Pulmonary artery endothelial cell (primary cell): ENCODE measurements at regions not wholly inside any gene's neighbourhood (a gene's known extent, or its start where the extent isn't known, plus 50 kb on each side); places are given as distances from the start of the nearest gene placed in this dataset.
"Not testable (repeated sequence)": the region's sequence is repeated elsewhere in the genome, so short reads cannot be mapped to it uniquely, and the experiment has no call there.

Experiments used
- DNase-seq: peaks from one replicate; pipeline ENCODE4 v3.0.0-alpha.2; 2011; ENCODE audit warnings: low read depth, low spot score

DNA sequence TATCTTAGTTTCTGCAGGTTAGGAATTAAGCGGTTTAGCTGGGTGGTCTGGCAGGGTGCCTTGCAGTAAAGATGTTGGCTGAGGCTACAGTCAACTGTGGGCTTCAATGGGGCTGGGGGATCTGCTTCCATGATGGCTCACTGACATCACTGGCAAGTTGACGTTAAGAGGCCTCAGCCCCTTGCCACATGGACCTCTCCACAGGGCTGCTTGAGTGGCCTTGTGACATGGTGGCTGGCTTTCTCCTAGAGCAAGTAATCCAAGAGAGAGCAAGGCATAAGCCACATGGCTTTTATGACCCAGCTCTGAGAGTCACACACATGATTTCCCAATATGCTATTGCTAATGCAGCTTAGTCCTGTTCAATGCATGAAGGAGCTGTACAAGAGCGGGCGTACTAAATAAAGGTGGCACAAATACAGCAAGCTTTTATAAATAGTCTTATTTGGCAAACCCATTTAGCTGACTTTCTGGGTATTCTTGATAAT lies 109.1 kb downstream of the SEPTIN7 start:
- DNase-seq = no peak

DNA sequence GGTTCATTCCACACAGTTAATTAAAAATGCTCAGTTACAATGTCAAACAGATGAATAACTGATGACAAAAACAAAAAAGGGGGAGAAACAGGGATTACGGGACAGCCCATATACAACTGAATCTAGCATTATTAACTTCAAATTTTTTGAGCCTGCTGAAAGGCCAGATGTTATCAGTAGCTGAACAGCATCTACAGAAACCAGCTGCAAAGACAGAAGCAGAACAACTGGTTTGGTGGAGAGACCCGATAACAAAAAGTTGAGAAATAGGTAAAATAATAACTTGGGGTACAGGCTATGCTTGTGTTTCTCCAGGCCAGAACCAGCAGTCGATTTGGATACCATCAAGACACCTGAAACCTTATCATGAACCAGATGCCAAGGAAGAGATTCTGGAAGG lies 109.8 kb downstream of the SEPTIN7 start:
- DNase-seq = not testable (repeated sequence)

DNA sequence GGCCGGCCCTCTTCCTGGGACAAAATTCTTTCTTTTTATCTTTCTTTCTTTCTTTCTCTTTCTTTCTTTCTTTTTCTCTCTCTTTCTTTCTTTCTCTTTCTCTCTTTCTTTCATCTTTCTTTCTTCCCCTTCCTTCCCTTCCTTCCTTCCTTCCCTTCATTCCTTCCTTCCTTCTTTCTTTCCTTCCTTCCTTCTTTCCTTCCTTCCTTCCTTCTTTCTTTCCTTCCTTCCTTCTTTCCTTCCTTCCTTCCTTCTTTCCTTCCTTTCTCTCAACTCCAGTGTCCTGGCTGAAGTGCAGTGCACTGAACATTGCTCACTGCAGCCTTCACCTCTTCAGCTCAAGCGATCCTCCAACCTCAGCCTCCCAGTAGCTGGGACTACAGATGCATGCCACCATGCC lies 112.5 kb downstream of the SEPTIN7 start:
- DNase-seq = not testable (repeated sequence)

DNA sequence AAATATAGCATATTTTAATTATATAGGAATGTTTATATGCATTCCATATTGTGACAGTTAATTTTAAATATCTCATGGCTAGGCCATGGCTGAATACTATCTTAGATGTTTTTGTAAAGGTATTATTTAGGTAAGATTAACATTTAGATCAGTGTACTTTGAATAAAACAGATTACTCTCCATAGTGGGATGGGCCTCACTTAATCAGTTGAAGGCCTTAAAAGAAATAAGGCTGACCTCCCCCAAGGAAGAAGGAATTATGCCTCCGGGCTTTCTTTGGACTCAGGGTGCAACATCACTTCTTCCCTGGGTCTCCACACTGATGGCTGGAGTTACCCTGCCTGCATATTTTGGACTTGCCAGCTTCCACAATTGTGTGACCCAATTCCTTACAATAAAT lies 113.4 kb downstream of the SEPTIN7 start:
- not testable (repeated sequence) for DNase-seq

DNA sequence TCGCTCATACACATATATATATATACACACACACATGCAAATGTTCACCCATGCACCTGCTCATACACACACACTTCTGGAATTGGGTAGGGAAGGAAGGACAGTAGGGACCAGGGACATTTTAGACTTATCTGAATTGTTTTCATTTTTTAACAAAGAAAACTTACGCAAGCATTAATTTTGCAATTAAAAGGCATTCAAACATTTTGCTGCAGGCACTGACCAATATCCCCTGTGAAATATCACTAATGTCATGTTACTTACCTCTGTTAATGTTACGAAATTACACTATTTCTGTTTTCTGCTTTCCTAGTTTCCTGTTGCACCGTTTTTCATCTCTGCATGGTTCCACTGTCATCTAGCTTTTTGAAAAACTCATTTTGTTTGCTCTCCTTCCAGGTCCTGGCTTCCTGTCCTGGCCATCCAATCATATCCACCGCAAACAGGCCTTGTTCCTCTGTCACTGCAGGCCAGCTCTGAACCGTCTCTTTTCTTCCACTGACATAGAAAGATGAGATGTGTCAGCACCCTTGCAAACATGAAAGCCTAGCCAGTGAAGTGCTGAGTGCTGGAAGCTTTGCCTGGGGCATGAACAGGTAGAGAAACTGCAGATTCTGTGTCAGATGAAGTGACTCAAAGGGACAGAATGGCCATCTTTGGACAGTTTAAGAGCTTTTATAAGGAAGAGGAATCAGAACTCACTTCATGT lies 114.5 kb downstream of the SEPTIN7 start:
- not testable (repeated sequence) for DNase-seq

DNA sequence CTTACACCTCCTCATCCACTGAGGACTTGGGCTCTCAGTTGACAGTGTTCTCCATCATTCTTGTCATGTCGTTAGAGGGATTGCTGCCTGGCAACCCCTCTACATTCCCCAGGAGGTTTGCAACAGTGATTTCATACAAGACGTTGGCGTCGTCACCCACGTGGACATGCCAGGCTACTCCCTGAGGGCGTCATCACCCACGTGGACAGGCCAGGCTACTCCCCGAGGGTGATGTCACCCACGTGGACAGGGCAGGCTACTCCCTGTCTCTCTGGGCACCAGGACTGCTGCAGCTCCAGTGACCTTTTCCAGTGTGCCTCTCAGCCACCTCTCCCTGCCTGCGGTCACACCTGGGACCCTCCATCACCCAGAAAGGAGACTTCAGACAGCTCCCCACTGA lies 117.4 kb downstream of the SEPTIN7 start:
- DNase-seq = not testable (repeated sequence)

DNA sequence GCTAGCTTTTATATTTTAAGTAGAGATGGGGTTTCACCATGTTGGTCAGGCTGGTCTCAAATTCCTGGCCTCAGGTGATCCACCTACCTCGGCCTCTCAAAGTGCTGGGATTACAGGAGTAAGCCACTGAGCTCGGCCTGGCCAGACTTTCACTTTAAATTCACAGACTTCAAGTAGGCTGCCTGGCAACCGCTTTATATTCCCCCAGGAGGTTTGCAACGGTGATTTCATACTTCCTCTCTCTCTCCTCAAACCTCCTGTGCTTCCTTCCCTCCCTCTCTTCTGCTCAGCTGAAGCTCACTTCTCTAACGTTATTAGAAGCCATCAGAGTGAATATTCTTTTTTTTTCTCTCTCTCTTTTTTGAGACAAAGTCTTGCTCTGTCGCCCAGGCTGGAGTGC lies 118.8 kb downstream of the SEPTIN7 start:
- DNase-seq = not testable (repeated sequence)

DNA sequence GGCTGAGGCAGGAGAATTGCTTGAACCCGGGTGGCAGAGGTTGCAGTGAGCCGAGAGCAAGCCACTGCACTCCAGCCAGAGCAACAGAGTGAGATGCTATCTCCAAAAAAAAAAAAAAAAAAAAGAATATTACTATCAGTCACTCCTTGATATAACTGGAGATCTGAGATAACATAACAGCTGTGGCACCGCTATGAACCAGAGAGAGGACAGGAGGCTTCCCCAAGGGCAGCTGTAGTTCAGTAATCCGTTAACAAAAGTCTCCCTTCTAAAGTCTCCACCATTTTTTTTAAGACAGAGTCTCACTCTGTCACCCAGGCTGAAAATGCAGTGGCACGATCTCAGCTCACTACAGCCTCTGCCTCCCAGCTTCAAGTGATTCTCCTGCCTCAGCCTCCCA lies 120.5 kb downstream of the SEPTIN7 start:
- DNase-seq = not testable (repeated sequence)

DNA sequence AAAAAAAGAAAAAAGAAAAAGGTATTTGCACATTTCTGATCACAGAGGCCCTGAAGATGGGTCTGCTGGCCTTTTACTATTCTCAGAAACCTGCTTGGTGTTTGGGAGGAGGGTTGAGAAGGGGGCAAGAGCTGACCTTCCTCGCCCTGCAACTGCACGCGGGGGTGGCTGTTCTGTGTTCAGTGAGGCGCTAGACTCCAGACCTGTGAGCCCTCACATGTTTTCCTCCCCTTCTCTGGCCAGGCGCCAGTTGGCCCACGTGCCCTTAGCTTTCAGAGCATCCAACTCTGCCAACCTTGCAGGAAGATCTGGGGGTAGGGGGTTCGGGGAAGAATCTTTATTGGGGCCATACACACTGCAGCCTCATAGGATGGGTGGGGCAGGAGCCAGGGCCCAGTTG lies 123.8 kb downstream of the SEPTIN7 start:
- DNase-seq = not testable (repeated sequence)

DNA sequence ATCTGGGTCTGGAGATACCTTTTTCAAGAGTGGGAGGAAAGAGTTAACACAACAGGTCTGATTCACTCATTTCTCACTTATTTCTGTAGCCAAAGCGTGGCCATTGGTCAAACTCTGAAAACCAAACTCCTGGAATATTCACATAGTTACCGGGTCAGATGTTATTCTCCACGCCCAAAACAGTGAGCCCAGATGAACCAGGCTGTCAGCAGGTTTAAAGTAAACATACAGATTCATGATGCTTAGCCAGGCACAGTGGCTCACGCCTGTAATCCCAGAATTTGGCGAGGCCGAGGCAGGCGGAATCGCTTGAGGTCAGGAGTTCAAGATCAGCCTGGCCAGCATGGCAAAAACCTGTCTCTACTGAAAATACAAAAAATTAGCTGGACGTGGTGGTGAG lies 126.1 kb downstream of the SEPTIN7 start:
- not testable (repeated sequence) for DNase-seq

DNA sequence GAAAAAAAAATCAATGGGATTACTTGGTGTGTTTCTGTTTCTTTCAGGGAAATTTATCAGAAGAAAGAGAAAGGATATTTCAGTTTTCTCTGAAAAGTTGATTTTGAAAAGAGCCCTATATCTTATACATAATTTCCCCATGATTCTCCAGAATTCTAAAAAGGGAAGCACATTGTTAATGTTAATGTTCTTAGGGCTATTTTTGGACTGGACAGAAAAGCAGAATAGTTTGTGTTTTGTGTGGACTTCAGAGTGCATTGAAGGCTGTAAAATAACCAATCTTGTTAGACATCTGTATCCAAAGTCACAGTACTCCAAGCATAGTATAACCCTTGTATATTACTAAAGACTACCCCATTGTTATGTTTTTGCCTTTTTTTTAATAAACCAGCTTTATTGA lies 130.3 kb downstream of the SEPTIN7 start:
- not testable (repeated sequence) for DNase-seq

DNA sequence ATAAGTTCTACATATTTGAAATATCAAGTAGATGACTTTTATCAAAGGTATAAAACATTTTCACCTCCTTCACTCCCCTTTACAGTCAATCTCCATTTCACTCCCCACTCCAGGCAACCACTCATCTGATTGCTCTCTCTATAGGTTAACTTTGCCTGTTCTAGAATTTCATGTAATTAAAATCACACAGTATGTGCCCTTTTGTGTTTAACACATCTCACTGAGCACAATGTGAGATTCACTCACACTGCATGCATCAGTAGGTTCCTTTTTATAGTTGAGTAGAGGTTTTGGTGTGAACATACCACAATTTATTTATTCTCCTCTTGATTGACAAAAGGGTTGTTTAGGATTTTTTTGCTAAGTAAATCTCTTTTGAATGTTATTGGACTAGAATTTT lies 130.7 kb downstream of the SEPTIN7 start:
- not testable (repeated sequence) for DNase-seq

DNA sequence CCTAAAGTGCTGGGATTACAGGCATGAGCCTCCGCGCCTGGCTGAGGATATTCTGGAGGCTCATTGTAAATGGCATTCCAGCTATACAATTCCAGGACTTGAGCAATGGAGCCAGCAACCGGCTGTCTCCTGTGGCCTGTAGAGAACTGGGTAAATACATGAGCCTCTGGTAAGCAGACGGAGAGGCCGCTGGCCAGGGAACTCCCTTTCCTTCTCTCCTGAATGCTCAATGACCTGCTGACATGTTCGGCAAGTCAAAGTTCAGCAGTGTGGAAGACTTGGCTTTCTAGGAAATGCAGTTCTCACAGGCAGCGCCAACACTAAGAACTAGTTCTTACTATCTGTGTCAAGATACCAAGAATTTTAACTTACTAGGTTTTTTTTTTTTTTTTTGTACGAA lies 139.8 kb downstream of the SEPTIN7 start:
- not testable (repeated sequence) for DNase-seq

DNA sequence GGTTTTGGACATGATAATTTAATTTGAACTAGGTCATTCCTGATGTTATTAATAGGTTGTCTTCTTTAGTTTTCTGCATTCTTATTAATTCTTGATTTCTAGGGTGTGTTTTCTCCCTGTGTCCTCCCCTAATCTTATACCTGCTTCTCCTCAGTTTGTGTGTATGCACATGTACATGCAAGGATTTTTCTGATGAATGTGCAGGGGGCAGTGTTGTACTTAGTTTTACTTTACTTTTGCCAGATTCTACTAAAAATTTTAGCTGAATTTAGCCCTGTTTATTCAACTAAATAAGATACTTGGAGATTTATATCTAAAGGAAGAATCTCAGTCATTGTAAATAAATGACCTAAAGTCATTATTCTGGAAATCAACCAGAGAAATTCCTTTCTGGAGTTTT lies 144.8 kb downstream of the SEPTIN7 start:
- not testable (repeated sequence) for DNase-seq

DNA sequence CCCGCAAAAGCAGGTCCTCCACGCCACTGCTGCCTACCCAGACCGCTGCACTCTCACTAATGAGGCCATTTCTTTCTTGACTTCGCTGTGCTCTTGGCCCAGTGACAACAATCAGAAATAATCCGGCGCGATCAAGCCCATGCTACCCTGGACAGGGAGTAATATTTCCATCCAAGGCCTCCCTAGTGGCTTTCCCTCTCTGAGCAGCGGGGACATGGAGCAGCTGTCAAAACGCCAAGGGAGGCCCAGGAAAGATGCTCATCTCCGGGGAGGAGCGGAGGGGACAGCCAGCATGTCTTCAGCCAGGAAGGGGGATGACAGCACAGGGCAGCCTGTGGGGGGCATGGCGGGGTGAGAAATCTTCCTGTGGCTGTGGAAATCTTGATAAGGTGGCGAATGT lies 154.9 kb downstream of the SEPTIN7 start:
- not testable (repeated sequence) for DNase-seq

DNA sequence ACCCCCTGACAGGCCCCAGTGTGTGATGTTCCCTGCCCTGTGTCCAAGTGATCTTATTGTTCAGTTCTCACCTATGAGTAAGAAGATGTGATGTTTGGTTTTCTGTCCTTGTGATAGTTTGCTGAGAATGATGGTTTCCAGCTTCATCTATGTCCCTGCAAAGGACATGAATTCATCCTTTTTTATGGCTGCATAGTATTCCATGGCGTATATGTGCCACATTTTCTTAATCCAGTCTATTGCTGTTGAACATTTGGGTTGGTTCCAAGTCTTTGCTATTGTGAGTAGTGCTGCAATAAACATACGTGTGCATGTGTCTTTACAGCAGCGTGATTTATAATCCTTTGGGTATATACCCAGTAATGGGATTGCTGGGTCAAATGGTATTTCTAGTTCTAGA lies 156.1 kb downstream of the SEPTIN7 start:
- not testable (repeated sequence) for DNase-seq

DNA sequence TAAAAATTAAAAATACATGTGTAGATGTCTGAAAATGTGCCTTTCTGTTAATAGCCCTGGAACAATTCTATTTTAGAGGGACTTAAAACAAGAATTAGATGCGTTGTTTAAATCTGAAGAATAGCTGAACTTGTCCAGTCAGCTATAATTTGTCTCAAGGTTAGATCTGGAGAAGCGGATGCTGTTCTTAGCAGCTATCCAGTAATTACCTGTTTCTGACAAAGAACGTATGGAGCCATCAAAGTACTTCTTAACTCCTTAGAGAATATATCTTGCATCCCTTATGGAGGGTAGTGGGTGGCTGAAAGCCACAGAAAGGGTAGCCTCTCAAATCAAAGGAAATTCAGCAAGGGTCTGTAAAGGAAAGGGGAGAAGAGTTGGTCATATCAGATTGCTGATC lies 160.4 kb downstream of the SEPTIN7 start:
- not testable (repeated sequence) for DNase-seq

DNA sequence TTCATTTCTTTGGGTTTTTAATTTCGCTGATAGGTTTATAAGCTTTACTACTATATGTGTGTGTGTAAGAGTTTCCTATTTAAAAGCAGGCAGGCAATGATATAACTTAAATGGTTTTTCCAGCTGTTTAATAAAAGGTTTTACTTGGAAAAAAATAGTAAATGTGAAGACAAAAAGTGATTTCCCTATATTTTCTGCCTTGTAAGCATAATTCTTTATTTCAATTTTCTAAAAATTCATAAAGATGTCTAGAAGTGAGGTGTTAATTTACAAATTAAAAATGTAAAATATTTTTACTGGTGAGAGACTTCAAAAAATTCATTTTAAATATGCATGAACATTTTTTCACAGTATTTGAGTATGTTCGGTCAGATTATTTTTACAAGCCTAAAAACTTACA lies 161.8 kb downstream of the SEPTIN7 start:
- DNase-seq = not testable (repeated sequence)

DNA sequence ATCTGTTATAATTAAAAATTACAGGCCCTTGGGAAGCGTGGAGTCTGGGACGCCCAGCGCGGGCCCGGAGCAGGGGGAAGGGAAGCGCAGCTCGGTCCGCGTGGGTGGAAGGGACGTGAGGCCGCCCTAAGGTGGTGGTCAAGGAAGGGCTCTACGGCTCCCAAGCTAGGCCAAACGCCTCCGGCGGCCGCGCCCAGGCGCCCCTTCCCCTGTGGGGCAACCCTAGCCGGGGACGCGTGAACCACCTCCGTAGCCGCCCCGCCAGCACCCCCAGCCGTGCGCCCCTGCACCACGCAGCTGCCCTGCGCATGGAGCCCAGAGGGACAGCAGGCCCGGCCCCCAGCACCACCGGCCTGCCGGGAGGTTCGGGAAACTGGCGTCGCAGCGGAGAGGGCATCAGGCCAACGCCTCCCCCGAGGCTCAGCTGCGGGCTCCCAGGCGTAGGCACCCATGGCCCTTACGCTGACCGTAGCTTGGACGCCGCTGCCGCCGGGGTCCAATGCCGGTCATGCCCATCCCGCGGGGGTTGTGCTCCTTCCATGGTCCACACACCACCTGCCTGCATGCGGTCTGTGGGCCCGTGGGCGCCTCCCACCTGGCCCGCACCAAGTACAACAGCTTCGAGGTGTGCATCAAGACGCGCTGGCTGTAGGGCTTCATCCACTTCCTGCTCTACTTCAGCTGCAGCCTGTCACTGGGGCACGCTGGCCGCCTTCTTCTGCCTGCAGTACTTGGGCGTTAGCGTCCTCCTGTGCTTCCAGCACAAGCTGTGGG lies 166.7 kb downstream of the SEPTIN7 start:
- no peak for DNase-seq

DNA sequence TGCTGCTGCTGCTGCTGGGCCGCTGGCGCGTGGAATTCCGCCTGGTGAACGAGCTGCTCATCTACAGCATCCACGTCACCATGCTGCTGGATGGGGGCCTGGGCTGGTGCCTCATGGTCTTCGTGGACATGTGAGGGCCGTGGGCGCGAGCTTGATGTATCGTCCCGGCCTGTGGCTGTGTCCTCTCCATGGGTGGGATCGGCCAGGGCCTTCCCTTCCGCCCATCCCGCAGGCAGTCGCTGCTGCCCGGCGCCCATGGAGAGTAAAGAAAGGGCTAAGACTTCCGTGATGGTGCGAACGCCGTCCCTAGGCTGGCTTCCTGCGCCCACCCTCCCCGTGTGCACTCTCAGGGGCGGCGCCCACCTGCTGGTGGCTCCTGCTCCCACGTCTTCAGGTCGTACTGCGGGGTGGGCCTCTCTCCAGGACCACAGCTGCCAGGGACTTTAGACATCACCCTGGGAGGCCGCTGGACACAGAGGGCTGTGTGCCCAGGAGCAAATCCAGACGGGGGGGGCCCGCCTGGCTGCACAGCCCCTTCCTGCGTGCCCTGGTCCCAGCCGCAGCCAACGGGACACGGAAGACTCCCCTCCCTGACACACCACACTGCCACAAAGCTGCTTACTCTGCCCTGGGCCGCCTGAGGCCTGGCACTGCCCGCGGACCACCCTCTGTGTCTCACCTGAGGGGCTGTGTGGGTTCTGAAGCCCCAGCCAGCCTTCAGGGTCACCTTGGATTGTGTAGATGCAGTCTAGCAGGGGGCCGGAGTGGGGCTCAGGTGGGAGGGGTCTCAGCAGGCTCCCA lies 167.5 kb downstream of the SEPTIN7 start:
- no peak for DNase-seq

DNA sequence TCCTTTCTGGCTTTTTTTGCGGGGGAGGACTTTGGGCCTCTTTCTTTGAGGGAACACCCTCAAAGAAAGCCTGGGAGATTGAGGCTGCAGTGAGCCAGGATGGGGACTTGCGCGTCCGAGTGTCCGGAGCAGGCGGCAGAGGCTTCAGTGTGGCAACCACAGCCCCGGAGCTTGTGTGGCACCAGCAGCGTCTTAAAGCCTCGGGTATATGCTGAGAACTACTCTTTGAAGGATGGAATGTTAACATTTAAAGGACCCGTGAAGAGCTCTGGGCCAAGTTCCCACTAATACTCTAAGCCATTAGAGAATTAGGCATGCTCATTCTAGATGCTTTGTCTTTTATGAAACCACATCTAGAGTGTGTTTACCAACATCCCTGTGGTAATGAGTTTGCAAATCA lies 168.2 kb downstream of the SEPTIN7 start:
- DNase-seq = no peak

DNA sequence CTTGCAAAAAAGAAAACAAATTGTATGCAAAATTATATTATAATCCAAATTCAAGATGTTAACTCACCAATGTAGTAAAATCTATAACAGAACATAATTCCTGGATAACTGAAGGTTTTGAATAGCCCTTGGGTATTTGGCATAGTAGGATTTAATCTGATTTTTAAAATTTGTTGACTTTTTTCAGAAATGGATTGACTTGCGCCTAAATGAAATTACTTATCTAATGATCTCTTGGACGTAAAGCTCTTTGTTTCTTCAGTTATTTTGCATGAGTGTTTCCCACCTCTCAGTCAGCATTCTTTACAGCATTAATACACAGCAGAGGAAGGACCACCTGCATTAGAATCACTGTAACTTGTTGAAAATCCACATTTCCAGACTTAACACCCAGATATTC lies 169.6 kb downstream of the SEPTIN7 start:
- DNase-seq = no peak
